ENCODE measurements at regions not wholly inside any gene's neighbourhood (a gene's known extent, or its start where the extent isn't known, plus 50 kb on each side); places are given as distances from the start of the nearest gene placed in this dataset.

DNA sequence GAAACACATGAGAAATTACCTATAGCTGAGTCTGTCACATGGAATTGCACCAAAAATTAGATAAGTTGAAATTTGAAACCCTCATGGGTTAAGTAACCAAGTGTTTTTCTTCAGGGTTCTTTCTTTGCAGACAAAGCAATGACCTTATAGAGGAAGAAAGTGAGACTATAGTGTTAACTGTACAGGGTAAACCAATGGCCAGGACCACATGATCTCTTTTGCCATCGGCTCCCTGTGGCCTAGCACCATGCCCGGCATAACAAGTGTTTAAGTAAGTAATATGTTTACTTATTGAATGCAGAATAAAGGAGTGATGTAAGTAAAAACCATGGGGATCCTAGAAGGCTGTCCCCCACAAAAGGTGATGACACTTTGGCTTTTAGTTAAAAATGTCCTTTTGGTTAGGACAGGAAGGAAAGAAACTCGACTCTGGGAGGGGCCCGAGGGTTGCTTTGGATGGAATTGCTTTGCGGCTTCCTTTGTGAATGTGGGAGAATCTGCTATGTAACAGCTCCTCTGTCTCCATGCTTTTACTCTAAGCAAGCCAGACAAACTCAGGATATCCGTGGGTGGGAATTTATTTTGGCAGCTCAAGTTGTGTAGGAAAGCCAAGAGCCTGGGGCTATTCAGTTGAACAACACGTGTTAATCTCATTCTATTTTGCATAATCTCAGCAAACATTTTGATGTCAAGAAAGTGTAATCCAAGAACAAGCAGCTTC, 454.7 kb downstream of the INSC start:
- intact Hi-C loops (cut with DNase I; ENCODE audit: low total_unique reads): no loop called here

GRCh38 chr11:15575409-15575808, 460.7 kb downstream of the INSC start:
- intact Hi-C loops (cut with DNase I; ENCODE audit: low total_unique reads): no loop called here
- Histone ChIP-seq H3K36me3 (ENCODE audit: low read depth, missing control alignments) (no peaks in the 10 kb centered on the region), H3K9me3 (no peaks in the 10 kb centered on the region), H3K4me1 (no peaks in the 10 kb centered on the region), H3K27me3 (no peaks in the 10 kb centered on the region), H3K4me3 (no peak overlapping the region), H3K27ac (no peak overlapping the region)
- no peak for TF ChIP-seq POLR2A (IDR thresholded peaks at IDR 0.05)
- TF ChIP-seq, protein P1, sequence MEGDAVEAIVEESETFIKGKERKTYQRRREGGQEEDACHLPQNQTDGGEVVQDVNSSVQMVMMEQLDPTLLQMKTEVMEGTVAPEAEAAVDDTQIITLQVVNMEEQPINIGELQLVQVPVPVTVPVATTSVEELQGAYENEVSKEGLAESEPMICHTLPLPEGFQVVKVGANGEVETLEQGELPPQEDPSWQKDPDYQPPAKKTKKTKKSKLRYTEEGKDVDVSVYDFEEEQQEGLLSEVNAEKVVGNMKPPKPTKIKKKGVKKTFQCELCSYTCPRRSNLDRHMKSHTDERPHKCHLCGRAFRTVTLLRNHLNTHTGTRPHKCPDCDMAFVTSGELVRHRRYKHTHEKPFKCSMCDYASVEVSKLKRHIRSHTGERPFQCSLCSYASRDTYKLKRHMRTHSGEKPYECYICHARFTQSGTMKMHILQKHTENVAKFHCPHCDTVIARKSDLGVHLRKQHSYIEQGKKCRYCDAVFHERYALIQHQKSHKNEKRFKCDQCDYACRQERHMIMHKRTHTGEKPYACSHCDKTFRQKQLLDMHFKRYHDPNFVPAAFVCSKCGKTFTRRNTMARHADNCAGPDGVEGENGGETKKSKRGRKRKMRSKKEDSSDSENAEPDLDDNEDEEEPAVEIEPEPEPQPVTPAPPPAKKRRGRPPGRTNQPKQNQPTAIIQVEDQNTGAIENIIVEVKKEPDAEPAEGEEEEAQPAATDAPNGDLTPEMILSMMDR (IDR thresholded peaks at IDR 0.05): no peak
- DNase-seq: no peak
- WGBS, 2 donors: 94 to 97% methylated on average over 2 of the region's 2 CpGs

More for the DNA sequence above, 454.7 kb downstream of the INSC start:
- no peak for TF ChIP-seq POLR2A (IDR thresholded peaks at IDR 0.05)
- TF ChIP-seq, protein P1 (IDR thresholded peaks at IDR 0.05): no peak
- 29 to 38% methylated on average over 7 of the region's 7 CpGs for WGBS, 2 donors
- Histone ChIP-seq H3K27ac (no peak overlapping the region), H3K27me3 (no peaks in the 10 kb centered on the region), H3K9me3 (no peaks in the 10 kb centered on the region), H3K4me3 (no peak overlapping the region), H3K4me1 (no peaks in the 10 kb centered on the region), H3K36me3 (ENCODE audit: low read depth, missing control alignments) (no peaks in the 10 kb centered on the region)
- DNase-seq: no peak

GRCh38 chr11:15576769-15577168, 462.0 kb downstream of the INSC start:
- WGBS, 2 donors: 84 to 87% methylated on average over 4 of the region's 4 CpGs

DNA sequence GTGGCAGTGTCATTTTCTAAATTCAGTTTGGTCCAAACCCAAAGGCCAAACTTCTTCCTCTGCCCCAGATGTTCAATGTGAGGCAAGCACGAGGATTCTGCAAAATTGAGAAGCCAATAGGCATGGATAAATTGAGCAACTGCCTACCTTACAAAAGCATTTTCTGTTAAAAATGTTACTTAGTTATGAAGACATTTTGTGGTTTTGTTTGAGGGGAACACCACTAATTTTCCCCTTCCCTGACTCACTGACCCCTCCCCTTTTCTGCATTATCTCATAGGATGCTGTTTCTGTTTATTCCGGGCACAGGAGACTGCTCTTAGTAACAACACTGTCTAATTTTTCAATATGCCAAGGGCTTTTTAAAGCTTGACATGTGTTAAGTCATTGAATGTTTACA, 462.8 kb downstream of the INSC start:
- Histone ChIP-seq H3K27me3 (no peaks in the 10 kb centered on the region), H3K4me3 (no peak overlapping the region), H3K9me3 (no peaks in the 10 kb centered on the region), H3K27ac (no peak overlapping the region), H3K36me3 (ENCODE audit: low read depth, missing control alignments) (no peaks in the 10 kb centered on the region), H3K4me1 (no peaks in the 10 kb centered on the region)
- no peak for DNase-seq
- TF ChIP-seq POLR2A (IDR thresholded peaks at IDR 0.05): no peak
- TF ChIP-seq, protein P1 (IDR thresholded peaks at IDR 0.05): no peak
- intact Hi-C loops (cut with DNase I; ENCODE audit: low total_unique reads): no loop called here
- 85 to 90% methylated on average over 2 of the region's 2 CpGs for WGBS, 2 donors

More at GRCh38 chr11:15576769-15577168, 462.0 kb downstream of the INSC start:
- TF ChIP-seq, protein P1 (IDR thresholded peaks at IDR 0.05): no peak
- no peak for TF ChIP-seq POLR2A (IDR thresholded peaks at IDR 0.05)
- no peak overlapping the region for H3K4me3 ChIP-seq
- no peaks in the 10 kb centered on the region for H3K9me3 ChIP-seq
- intact Hi-C loops (cut with DNase I; ENCODE audit: low total_unique reads): no loop called here
- H3K27ac ChIP-seq: no peak overlapping the region
- no peaks in the 10 kb centered on the region for H3K27me3 ChIP-seq
- H3K4me1 ChIP-seq: no peaks in the 10 kb centered on the region
- H3K36me3 ChIP-seq (ENCODE audit: low read depth, missing control alignments): no peaks in the 10 kb centered on the region
- no peak for DNase-seq
